ENCODE measurements at regions not wholly inside any gene's neighbourhood (a gene's known extent, or its start where the extent isn't known, plus 50 kb on each side); places are given as distances from the start of the nearest gene placed in this dataset.

DNA sequence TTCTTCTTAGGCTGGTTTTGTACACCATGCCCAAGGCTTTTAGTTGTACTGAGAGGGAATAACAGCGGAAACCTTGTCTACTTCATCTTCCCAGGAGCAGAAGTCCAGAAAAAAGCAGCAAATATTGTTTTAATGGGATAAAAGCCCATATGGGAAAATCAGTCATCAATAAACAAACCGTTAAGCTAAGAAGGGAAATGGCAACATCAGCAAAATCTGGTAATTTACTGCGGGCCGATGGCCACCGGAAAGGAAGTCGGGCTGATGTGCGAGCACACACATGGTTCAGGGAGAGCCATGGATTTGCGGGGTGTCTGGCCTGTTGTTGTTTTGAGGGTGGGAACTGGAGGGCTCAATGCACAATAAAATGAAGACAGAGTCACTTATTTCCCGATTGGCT is 300.7 kb upstream of the RAB6C start:
- no peak overlapping the region for H3K27ac ChIP-seq
- DNase-seq (no peak), ATAC-seq (no peak)
- H3K4me1 ChIP-seq = no peaks in the 10 kb centered on the region
- TF ChIP-seq POLR2A (IDR thresholded peaks at IDR 0.05) = no peak
- TF ChIP-seq, protein P1, sequence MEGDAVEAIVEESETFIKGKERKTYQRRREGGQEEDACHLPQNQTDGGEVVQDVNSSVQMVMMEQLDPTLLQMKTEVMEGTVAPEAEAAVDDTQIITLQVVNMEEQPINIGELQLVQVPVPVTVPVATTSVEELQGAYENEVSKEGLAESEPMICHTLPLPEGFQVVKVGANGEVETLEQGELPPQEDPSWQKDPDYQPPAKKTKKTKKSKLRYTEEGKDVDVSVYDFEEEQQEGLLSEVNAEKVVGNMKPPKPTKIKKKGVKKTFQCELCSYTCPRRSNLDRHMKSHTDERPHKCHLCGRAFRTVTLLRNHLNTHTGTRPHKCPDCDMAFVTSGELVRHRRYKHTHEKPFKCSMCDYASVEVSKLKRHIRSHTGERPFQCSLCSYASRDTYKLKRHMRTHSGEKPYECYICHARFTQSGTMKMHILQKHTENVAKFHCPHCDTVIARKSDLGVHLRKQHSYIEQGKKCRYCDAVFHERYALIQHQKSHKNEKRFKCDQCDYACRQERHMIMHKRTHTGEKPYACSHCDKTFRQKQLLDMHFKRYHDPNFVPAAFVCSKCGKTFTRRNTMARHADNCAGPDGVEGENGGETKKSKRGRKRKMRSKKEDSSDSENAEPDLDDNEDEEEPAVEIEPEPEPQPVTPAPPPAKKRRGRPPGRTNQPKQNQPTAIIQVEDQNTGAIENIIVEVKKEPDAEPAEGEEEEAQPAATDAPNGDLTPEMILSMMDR (IDR thresholded peaks at IDR 0.05) = no peak
- H3K4me3 ChIP-seq = no peak overlapping the region
- 86 to 90% methylated on average over 9 of the region's 9 CpGs for WGBS, 2 donors
- intact Hi-C loops (cut with DNase I) = no loop called here
- no peaks in the 10 kb centered on the region for H3K9me3 ChIP-seq
- no peaks in the 10 kb centered on the region for H3K27me3 ChIP-seq
- no peaks in the 10 kb centered on the region for H3K36me3 ChIP-seq (replicated peaks in 1 of 2; ENCODE audit: insufficient read depth in 1 of 2, low read depth in 2 of 2)

DNA sequence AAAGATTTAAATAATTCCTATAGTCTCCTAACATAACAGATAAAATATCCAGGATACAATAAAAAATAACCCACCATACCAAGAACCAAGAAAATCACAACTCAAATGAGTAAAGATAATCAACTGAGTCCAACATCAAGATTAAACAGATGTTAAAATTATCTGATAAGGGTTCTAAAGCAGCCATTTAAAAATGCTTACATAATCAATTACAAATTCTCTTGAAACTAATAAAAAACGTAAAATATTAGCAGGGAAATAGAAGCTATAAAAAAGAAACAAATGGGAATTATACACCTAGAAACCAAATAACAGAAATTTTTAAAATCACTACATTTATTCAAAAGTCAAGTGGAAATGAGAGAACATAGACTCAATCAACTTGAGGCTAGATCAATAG is 297.7 kb upstream of the RAB6C start:
- WGBS, 2 donors = 34 to 41% methylated on average over 1 of the region's 1 CpG
- no peaks in the 10 kb centered on the region for H3K4me1 ChIP-seq
- H3K27me3 ChIP-seq = no peaks in the 10 kb centered on the region
- no peaks in the 10 kb centered on the region for H3K36me3 ChIP-seq (replicated peaks in 1 of 2; ENCODE audit: insufficient read depth in 1 of 2, low read depth in 2 of 2)
- intact Hi-C loops (cut with DNase I) = no loop called here
- DNase-seq (no peak), ATAC-seq (no peak)
- H3K4me3 ChIP-seq = no peak overlapping the region
- no peaks in the 10 kb centered on the region for H3K9me3 ChIP-seq
- TF ChIP-seq, protein P1 (IDR thresholded peaks at IDR 0.05) = no peak
- TF ChIP-seq POLR2A (IDR thresholded peaks at IDR 0.05) = no peak
- H3K27ac ChIP-seq = no peak overlapping the region

DNA sequence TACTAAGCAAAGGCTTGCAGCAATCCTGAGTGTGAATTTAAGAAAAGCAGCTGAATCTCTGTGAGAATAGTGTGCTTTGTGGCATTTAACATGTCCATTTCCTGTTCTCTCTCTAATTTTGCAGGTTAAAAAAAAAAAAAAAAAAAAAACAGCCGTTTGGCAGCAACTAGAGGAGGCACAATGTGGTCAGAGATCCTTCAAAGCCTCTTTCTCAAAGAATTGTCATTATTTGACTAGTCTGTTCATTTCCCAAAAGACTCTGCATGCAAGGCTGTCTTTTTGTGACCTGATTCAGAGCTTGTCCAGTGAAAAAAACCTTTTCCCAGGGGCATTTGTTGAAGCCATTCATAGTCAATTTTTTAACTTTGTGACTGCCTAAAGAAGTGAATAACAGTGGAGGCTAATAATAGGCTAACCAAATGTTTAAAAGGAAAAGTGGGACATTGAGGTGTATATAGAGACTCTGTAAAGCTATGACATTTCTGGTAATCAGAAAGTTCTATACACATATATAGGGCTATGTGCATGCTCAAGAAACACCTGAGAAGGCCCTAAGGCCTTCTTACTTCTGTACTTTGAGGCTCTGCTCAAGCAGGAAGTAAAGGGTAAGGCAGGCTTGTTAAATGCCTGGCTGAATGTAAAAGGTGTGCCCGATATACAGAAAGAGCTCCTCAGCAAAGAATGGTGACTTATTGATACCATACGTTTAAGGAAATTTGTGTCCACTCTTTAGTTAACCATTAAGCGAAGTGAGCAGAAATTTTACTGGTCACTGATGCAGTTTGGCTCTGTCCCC is 289.6 kb upstream of the RAB6C start:
- WGBS, 2 donors = 68 to 76% methylated on average over 4 of the region's 4 CpGs

DNA sequence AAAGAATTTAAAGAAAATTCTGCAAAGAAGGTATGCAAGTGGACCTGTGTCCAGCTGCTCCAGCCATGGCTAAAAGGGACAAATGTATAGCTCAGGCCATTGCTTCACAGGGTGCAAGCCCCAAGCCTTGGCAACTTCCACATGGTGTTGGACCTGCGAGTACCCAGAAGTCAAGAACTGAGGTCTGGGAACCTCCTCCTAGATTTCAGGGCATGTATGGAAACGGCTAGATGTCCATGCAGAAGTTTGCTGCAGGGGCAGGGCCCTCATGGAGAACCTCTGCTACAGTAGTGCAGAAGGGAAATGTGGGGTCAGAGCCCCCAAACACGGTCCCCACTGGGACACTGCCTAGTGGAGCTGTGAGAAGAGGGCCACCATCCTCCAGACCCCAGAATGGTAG is 284.0 kb upstream of the RAB6C start:
- Histone ChIP-seq H3K27me3 (no peaks in the 10 kb centered on the region), H3K36me3 (replicated peaks in 1 of 2; ENCODE audit: insufficient read depth in 1 of 2, low read depth in 2 of 2) (no peaks in the 10 kb centered on the region), H3K9me3 (no peaks in the 10 kb centered on the region), H3K4me3 (no peak overlapping the region), H3K4me1 (no peaks in the 10 kb centered on the region), H3K27ac (no peak overlapping the region)
- ATAC-seq = no peak
- intact Hi-C loops (cut with DNase I) = no loop called here
- TF ChIP-seq, protein P1 (IDR thresholded peaks at IDR 0.05) = no peak
- no peak for TF ChIP-seq POLR2A (IDR thresholded peaks at IDR 0.05)
- WGBS, 2 donors = 57 to 69% methylated on average over 3 of the region's 3 CpGs
- DNase-seq = no peak

More for the DNA sequence above, 289.6 kb upstream of the RAB6C start:
- Histone ChIP-seq H3K4me1 (no peaks in the 10 kb centered on the region), H3K36me3 (replicated peaks in 1 of 2; ENCODE audit: insufficient read depth in 1 of 2, low read depth in 2 of 2) (no peaks in the 10 kb centered on the region), H3K4me3 (no peak overlapping the region), H3K27ac (no peak overlapping the region), H3K9me3 (no peaks in the 10 kb centered on the region), H3K27me3 (no peaks in the 10 kb centered on the region)
- intact Hi-C loops (cut with DNase I) = no loop called here
- TF ChIP-seq, protein P1 (IDR thresholded peaks at IDR 0.05) = no peak
- no peak for TF ChIP-seq POLR2A (IDR thresholded peaks at IDR 0.05)
- no peak for ATAC-seq
- no peak for DNase-seq

DNA sequence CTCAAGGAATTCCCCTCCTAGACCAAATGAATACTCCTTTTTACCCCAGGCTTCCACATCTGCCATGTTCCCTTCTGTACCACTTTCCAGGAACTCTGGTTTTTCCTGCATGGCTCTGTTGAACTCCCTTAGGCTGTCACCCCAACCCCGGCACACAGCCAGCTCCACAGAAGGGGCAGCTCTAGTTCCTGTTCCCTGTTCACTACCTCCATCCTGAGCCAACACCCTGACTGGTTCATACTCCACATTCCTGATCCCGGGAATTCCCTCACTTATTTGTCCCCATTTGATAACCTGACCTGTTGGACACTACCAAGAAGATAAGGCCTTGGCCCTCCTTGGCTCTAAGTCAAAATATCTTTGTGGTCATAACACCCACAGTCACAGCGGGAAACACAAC is 280.9 kb upstream of the RAB6C start:
- ATAC-seq (peak; percentile 90), DNase-seq (peak; percentile 40 to 57 (median 46))
- TF ChIP-seq POLR2A (IDR thresholded peaks at IDR 0.05) = no peak
- TF ChIP-seq, protein P1 (IDR thresholded peaks at IDR 0.05) = no peak
- Histone ChIP-seq H3K27me3 (no peaks in the 10 kb centered on the region), H3K27ac (no peak overlapping the region), H3K36me3 (replicated peaks in 1 of 2; ENCODE audit: insufficient read depth in 1 of 2, low read depth in 2 of 2) (no peaks in the 10 kb centered on the region), H3K4me3 (no peak overlapping the region), H3K9me3 (no peaks in the 10 kb centered on the region), H3K4me1 (no peaks in the 10 kb centered on the region)
- WGBS, 2 donors = 46 to 48% methylated on average over 3 of the region's 3 CpGs
- intact Hi-C loops (cut with DNase I) = no loop called here
